NT2/D1 (cell line): ENCODE measurements at regions not wholly inside any gene's neighbourhood (a gene's known extent, or its start where the extent isn't known, plus 50 kb on each side); places are given as distances from the start of the nearest gene placed in this dataset.

Source experiments
- DNase-seq: peaks from one replicate; pipeline ENCODE4 v3.0.0-alpha.2; 2011; ENCODE audit warnings: low read depth, low spot score
- H3K27me3 ChIP-seq: 2 replicates; pipeline ENCODE4 v1.6.0; 2011; ENCODE audit warnings: mild to moderate bottlenecking; ENCODE audit not compliant: insufficient read length, insufficient read depth
- H3K36me3 ChIP-seq: 2 replicates; pipeline ENCODE4 v1.6.1; 2011; ENCODE audit warnings: mild to moderate bottlenecking, low read length, mixed read lengths; ENCODE audit not compliant: insufficient read depth, insufficient read length
- H3K4me1 ChIP-seq: 2 replicates; pipeline ENCODE4 v1.5.1; 2011; ENCODE audit not compliant: insufficient read depth, insufficient read length
- H3K4me3 ChIP-seq: 2 replicates; pipeline ENCODE4 v1.5.1; 2011; ENCODE audit warnings: low read depth; ENCODE audit not compliant: insufficient read length
- H3K9ac ChIP-seq: 2 replicates; pipeline ENCODE4 v1.6.0; 2011; ENCODE audit warnings: low read depth; ENCODE audit not compliant: insufficient read length
- H3K9me3 ChIP-seq: 2 replicates; pipeline ENCODE4 v1.5.1; 2011; ENCODE audit warnings: mild to moderate bottlenecking, low read length; ENCODE audit not compliant: insufficient read depth
- SUZ12 ChIP-seq: IDR thresholded peaks from 2 replicates; pipeline ENCODE4 v1.6.1; 2011; ENCODE audit not compliant: insufficient read length, insufficient read depth; ENCODE audit errors: extremely low read depth
- YY1 ChIP-seq: IDR thresholded peaks from 2 replicates; pipeline ENCODE4 v1.6.1; 2011; ENCODE audit not compliant: insufficient read length, insufficient read depth
- ZNF274 ChIP-seq: IDR thresholded peaks from 2 replicates; pipeline ENCODE4 v1.6.1; 2011; ENCODE audit warnings: mild to moderate bottlenecking, low read depth, low read length

GRCh38 chr6:67265996-67266921 lies 1368.8 kb upstream of the ADGRB3 start:
- Histone ChIP-seq H3K27me3 (no peaks in the 10 kb centered on the region), H3K9ac (no peak overlapping the region), H3K36me3 (no peaks in the 10 kb centered on the region), H3K4me3 (no peak overlapping the region), H3K4me1 (no peaks in the 10 kb centered on the region), H3K9me3 (no peaks in the 10 kb centered on the region)
- TF ChIP-seq SUZ12 (no peak), ZNF274 (no peak), YY1 (no peak)
- DNase-seq = no peak

DNA sequence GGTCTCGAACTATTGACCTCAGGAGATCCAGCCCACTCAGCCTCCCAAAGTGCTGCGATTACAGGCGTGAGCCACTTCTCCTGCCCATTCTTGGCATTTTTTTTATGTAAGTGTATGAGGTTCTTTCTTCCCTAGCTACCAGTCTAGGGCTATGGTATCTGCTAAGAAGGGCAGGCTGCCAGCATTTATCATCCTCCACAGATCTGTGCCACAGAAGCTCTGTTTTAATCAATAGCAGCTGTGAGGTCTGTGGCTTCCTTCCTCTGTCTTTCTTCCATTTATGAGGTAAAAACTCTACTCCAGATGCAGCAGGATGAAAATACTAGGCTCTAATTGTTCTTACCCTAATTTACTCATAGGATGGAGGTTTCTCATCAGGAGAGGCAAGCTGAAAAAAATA lies 1382.4 kb upstream of the ADGRB3 start:
- Histone ChIP-seq H3K4me1 (no peaks in the 10 kb centered on the region), H3K4me3 (no peak overlapping the region), H3K9me3 (no peaks in the 10 kb centered on the region), H3K9ac (no peak overlapping the region), H3K27me3 (no peaks in the 10 kb centered on the region), H3K36me3 (no peaks in the 10 kb centered on the region)
- no peak for DNase-seq
- TF ChIP-seq YY1 = no peak
- TF ChIP-seq SUZ12 = no peak
- no peak for TF ChIP-seq ZNF274

DNA sequence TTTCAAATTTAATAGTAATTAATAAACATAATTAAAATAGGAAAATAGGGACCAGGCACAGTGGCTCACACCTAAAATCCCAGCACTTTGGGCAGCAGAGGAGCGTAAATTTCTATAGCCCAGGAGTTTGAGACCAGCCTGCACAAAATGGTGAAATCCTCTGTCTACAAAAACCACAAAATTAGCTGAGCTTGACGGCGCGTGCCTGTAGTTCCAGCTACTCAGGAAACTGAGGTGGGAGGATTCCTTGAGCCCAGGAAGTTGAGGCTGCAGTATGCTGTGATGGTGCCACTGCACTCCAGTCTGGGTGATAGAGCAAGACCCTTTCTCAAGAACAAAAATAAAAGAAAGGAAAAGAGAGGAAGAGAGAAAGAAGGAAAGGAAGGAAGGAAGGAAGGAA lies 1387.0 kb upstream of the ADGRB3 start:
- H3K9me3 ChIP-seq = no peaks in the 10 kb centered on the region
- H3K9ac ChIP-seq = no peak overlapping the region
- TF ChIP-seq SUZ12 = no peak
- TF ChIP-seq YY1 = no peak
- no peak for TF ChIP-seq ZNF274
- no peak for DNase-seq
- H3K36me3 ChIP-seq = no peaks in the 10 kb centered on the region
- no peak overlapping the region for H3K4me3 ChIP-seq
- H3K27me3 ChIP-seq = no peaks in the 10 kb centered on the region
- H3K4me1 ChIP-seq = no peaks in the 10 kb centered on the region

- no peaks in the 10 kb centered on the region for H3K9me3 ChIP-seq
- no peaks in the 10 kb centered on the region for H3K4me1 ChIP-seq
- H3K9ac ChIP-seq = no peak overlapping the region
- H3K27me3 ChIP-seq = no peaks in the 10 kb centered on the region
- TF ChIP-seq SUZ12 = no peak
- no peak for TF ChIP-seq YY1
- no peak for TF ChIP-seq ZNF274
- no peak overlapping the region for H3K4me3 ChIP-seq
- no peaks in the 10 kb centered on the region for H3K36me3 ChIP-seq
- DNase-seq = no peak
Observed at GRCh38 chr6:67244037-67244436, 1391.0 kb upstream of the ADGRB3 start.

DNA sequence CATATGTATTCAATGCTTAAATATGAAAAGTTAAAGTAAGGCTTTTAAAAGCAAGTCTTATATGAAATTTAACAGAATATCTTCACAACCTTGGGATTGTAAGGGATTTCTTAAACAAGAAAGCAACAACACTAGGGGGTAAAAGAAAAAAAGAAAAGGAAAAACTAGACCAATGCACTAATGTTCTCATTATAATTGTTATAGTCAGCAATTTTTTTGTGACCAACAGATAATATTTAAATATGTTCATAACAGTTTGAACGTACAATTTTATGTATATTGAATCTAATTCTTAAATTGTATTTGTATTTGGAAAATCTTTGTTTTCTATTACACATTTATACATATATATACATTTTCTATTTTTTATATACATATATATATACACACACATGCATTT lies 1397.8 kb upstream of the ADGRB3 start:
- Histone ChIP-seq H3K4me1 (no peaks in the 10 kb centered on the region), H3K27me3 (no peaks in the 10 kb centered on the region), H3K4me3 (no peak overlapping the region), H3K9me3 (no peaks in the 10 kb centered on the region), H3K36me3 (no peaks in the 10 kb centered on the region), H3K9ac (no peak overlapping the region)
- no peak for DNase-seq
- no peak for TF ChIP-seq SUZ12
- no peak for TF ChIP-seq YY1
- TF ChIP-seq ZNF274 = no peak

- H3K9ac ChIP-seq = no peak overlapping the region
- no peaks in the 10 kb centered on the region for H3K4me1 ChIP-seq
- TF ChIP-seq SUZ12 = no peak
- no peak for TF ChIP-seq YY1
- TF ChIP-seq ZNF274 = no peak
- no peak for DNase-seq
- H3K4me3 ChIP-seq = no peak overlapping the region
- no peaks in the 10 kb centered on the region for H3K36me3 ChIP-seq
- no peaks in the 10 kb centered on the region for H3K27me3 ChIP-seq
- no peaks in the 10 kb centered on the region for H3K9me3 ChIP-seq
Observed at GRCh38 chr6:67231092-67231491, 1404.0 kb upstream of the ADGRB3 start.

GRCh38 chr6:67224989-67225388 lies 1410.1 kb upstream of the ADGRB3 start:
- TF ChIP-seq YY1 = no peak
- TF ChIP-seq SUZ12 = no peak
- no peak for TF ChIP-seq ZNF274
- DNase-seq = no peak

More at GRCh38 chr6:67224989-67225388, 1410.1 kb upstream of the ADGRB3 start:
- Histone ChIP-seq H3K9me3 (no peaks in the 10 kb centered on the region), H3K4me1 (no peaks in the 10 kb centered on the region), H3K9ac (no peak overlapping the region), H3K36me3 (no peaks in the 10 kb centered on the region), H3K4me3 (no peak overlapping the region), H3K27me3 (no peaks in the 10 kb centered on the region)
